IPS-18a (cell line): ENCODE measurements at regions not wholly inside any gene's neighbourhood (a gene's known extent, or its start where the extent isn't known, plus 50 kb on each side); places are given as distances from the start of the nearest gene placed in this dataset.

ENCODE experiments used
- H3K27ac ChIP-seq: one replicate; pipeline ENCODE4 v1.5.1; 2013; ENCODE audit warnings: low read length
- H3K27me3 ChIP-seq: one replicate; pipeline ENCODE4 v1.6.1; 2013; ENCODE audit warnings: mild to moderate bottlenecking, low read length; ENCODE audit not compliant: control insufficient read depth, insufficient read depth
- H3K36me3 ChIP-seq: one replicate; pipeline ENCODE4 v1.6.1; 2013; ENCODE audit warnings: low read depth, low read length; ENCODE audit not compliant: control insufficient read depth
- H3K4me1 ChIP-seq: one replicate; pipeline ENCODE4 v1.6.1; 2013; ENCODE audit warnings: low read depth, low read length; ENCODE audit not compliant: control insufficient read depth
- H3K4me3 ChIP-seq: one replicate; pipeline ENCODE4 v1.5.1; 2013; ENCODE audit warnings: low read length
- H3K9ac ChIP-seq: one replicate; pipeline ENCODE4 v1.6.1; 2013; ENCODE audit warnings: mild to moderate bottlenecking, low read length, moderate library complexity
- H3K9me3 ChIP-seq: one replicate; pipeline ENCODE4 v1.6.1; 2013; ENCODE audit warnings: low read depth, low read length; ENCODE audit not compliant: control insufficient read depth

GRCh38 chr2:118340103-118340502, 251.8 kb downstream of the INSIG2 start:
- Histone ChIP-seq H3K4me1 (peaks cover 17% of the 10 kb centered on the region), H3K27me3 (no peaks in the 10 kb centered on the region), H3K27ac (no peak overlapping the region), H3K9ac (no peak overlapping the region), H3K4me3 (no peak overlapping the region), H3K9me3 (no peaks in the 10 kb centered on the region), H3K36me3 (no peaks in the 10 kb centered on the region)

GRCh38 chr2:118339386-118339785, 251.1 kb downstream of the INSIG2 start:
- Histone ChIP-seq H3K27me3 (no peaks in the 10 kb centered on the region), H3K9me3 (no peaks in the 10 kb centered on the region), H3K27ac (no peak overlapping the region), H3K4me3 (no peak overlapping the region), H3K4me1 (peaks cover 16% of the 10 kb centered on the region), H3K36me3 (no peaks in the 10 kb centered on the region), H3K9ac (no peak overlapping the region)

DNA sequence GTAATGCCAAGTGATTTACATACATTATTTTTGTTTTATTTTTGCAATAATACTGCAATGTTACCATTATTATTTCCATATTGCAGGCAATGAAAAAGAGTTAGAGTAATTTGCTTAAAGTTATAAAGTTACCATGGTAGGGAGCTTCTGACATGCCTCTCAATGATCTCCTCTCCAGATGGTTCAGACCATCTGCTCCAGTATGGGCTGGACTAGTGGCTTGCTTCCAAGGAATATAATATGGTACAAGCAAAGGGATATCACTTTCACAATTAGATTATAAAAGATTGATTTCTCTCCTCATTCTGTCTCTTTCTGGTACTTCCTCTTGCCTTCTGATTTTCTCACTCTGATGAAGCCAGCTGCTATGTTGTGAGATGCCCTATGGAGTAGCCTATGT, 245.4 kb downstream of the INSIG2 start:
- H3K9me3 ChIP-seq: no peaks in the 10 kb centered on the region
- H3K36me3 ChIP-seq: no peaks in the 10 kb centered on the region
- H3K4me3 ChIP-seq: no peak overlapping the region
- no peaks in the 10 kb centered on the region for H3K4me1 ChIP-seq
- no peak overlapping the region for H3K9ac ChIP-seq
- no peaks in the 10 kb centered on the region for H3K27me3 ChIP-seq
- no peak overlapping the region for H3K27ac ChIP-seq

- Histone ChIP-seq H3K9me3 (no peaks in the 10 kb centered on the region), H3K9ac (no peak overlapping the region), H3K4me3 (no peak overlapping the region), H3K4me1 (peaks cover 21% of the 10 kb centered on the region), H3K27ac (no peak overlapping the region), H3K27me3 (no peaks in the 10 kb centered on the region), H3K36me3 (no peaks in the 10 kb centered on the region)
Measured at GRCh38 chr2:118325321-118325955, 237.2 kb downstream of the INSIG2 start.

DNA sequence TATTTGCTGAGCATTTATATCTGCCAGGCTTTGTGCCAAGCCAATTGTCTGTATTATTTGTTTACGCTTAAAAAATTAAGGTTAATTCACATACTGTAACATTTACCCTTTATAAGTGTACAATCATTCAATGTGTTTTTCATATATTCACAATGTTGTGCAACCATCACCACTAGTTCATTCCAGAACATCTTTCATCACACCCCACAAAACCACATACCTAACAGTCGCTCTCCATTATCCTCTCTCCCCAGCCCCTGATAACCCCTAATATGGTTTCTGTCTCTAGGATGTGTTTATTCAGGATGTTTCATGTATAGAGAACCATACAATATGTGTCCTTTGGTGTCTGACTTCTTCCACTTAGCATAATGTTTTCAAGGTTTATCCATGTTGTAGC, 234.1 kb downstream of the INSIG2 start:
- Histone ChIP-seq H3K9ac (no peak overlapping the region), H3K9me3 (no peaks in the 10 kb centered on the region), H3K27me3 (no peaks in the 10 kb centered on the region), H3K36me3 (no peaks in the 10 kb centered on the region), H3K27ac (no peak overlapping the region), H3K4me3 (no peak overlapping the region), H3K4me1 (peaks cover 43% of the 10 kb centered on the region)

GRCh38 chr2:118321432-118322105, 233.3 kb downstream of the INSIG2 start:
- peaks cover 50% of the 10 kb centered on the region for H3K4me1 ChIP-seq
- H3K36me3 ChIP-seq: no peaks in the 10 kb centered on the region
- H3K27me3 ChIP-seq: no peaks in the 10 kb centered on the region
- H3K27ac ChIP-seq: no peak overlapping the region
- H3K9ac ChIP-seq: peak overlapping the region; percentile 40
- H3K9me3 ChIP-seq: no peaks in the 10 kb centered on the region
- peak overlapping the region; percentile 16 for H3K4me3 ChIP-seq

DNA sequence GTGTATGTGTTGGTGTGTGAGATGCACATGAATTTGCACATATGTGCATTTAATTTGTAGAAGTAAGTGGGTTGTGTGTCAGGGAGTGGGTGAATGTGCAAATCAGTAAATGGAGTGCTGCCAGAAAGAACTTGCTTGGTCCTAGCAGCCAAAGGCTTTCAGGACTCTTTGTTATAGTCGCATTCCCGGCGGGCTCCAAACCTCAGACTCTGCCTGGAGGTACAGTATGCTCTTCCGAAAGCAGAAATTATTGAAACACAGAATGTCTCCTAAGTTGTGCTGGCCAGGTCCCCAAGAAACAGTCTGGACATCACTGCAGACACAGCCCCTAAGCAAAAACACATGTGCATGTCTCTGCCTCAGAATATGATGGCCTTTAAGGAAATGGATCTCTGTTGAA, 232.4 kb downstream of the INSIG2 start:
- Histone ChIP-seq H3K4me3 (peak overlapping the region; percentile 37), H3K36me3 (no peaks in the 10 kb centered on the region), H3K27me3 (no peaks in the 10 kb centered on the region), H3K4me1 (peaks cover 52% of the 10 kb centered on the region), H3K9me3 (no peaks in the 10 kb centered on the region), H3K9ac (peak overlapping the region; percentile 40), H3K27ac (no peak overlapping the region)

DNA sequence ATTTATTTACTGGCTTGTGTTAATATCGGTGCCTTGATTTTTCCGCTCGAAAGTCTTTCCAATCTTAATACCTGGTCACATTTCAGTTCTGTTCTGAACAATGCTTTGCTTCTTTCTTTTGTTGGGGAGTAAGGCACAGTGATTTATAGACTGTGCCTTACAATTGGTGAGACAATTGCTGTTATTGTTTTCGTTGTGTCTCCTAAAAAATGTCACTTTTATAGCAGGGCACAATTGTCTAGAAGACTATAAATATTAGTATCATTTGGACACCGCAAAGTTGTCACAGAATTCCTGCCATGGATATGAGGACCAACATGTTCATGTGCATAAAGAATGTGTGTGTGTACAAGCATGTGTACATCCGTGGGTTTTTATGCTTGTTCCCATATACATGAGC, 231.9 kb downstream of the INSIG2 start:
- Histone ChIP-seq H3K4me3 (peak overlapping the region; percentile 37), H3K36me3 (no peaks in the 10 kb centered on the region), H3K27ac (peak overlapping the region; percentile 78), H3K9me3 (no peaks in the 10 kb centered on the region), H3K4me1 (peaks cover 52% of the 10 kb centered on the region), H3K27me3 (no peaks in the 10 kb centered on the region), H3K9ac (peak overlapping the region; percentile 40)

DNA sequence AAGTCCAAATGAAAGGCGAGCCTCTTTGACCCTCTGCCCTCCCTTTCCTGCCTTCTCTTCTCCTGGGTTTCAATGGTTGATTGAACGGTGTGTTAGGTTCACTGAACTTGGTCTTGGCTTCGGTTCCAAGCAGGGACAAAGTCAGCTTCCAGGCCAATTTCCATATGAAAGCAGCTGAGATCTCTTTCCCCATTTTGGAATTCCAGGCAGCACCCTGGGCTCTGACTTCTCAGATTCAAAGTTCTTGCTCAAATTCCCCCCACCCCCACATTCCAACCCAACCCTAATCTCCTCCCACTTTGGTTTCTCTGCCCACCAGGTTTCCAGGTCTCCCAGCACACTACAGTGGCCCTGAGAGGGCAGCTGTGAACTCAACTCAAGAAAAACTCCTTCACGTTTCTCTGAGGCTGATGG, 231.0 kb downstream of the INSIG2 start:
- Histone ChIP-seq H3K9ac (peak overlapping the region; percentile 40), H3K27me3 (no peaks in the 10 kb centered on the region), H3K4me1 (peaks cover 52% of the 10 kb centered on the region), H3K4me3 (peak overlapping the region; percentile 37), H3K27ac (peak overlapping the region; percentile 78), H3K36me3 (no peaks in the 10 kb centered on the region), H3K9me3 (no peaks in the 10 kb centered on the region)

GRCh38 chr2:118315606-118316005, 227.3 kb downstream of the INSIG2 start:
- H3K4me3 ChIP-seq: no peak overlapping the region
- no peaks in the 10 kb centered on the region for H3K27me3 ChIP-seq

DNA sequence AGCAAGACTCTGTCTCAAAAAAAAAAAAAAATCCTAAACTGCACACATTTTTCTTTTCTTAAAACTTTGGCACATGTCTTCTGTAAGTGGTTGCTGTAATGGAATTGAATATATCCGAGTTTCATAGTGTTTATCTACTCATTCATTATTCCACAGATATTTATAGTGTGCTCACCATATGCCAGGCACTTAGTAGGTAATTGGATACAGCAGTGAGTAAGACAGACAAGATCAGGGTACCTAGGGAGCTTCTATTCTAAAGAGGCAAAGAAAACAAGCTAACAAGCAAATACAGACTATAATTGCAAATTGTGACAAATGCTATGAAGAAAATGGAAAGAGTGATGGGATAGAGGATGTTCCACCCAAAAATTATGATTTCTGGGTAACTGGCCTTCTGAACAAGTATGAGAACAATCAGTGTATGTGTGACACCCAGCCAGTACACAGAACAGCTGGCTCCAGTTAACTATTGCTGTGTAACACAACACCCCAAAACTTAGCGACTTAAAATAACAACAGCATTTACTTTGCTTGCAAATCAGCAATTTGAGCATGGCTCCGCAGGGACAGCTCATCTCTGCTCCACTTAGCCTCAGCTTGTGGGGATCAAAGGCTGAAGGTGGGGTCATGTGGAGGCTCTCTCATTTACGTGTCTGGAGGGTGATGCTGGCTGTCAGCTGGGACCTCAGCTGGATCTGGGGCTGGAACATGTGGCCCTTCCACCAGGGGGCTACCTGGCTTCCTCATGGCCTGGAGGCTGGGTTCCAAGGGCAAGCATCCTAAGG, 224.9 kb downstream of the INSIG2 start:
- no peaks in the 10 kb centered on the region for H3K9me3 ChIP-seq
- peaks cover 25% of the 10 kb centered on the region for H3K4me1 ChIP-seq
- no peaks in the 10 kb centered on the region for H3K36me3 ChIP-seq
- H3K27me3 ChIP-seq: peaks cover 4% of the 10 kb centered on the region
- no peak overlapping the region for H3K4me3 ChIP-seq
- H3K9ac ChIP-seq: no peak overlapping the region
- H3K27ac ChIP-seq: no peak overlapping the region

More at GRCh38 chr2:118315606-118316005, 227.3 kb downstream of the INSIG2 start:
- peaks cover 40% of the 10 kb centered on the region for H3K4me1 ChIP-seq
- H3K27ac ChIP-seq: no peak overlapping the region
- no peaks in the 10 kb centered on the region for H3K9me3 ChIP-seq
- no peaks in the 10 kb centered on the region for H3K36me3 ChIP-seq
- no peak overlapping the region for H3K9ac ChIP-seq
